NCI-H146 (cell line): ENCODE measurements at regions not wholly inside any gene's neighbourhood (a gene's known extent, or its start where the extent isn't known, plus 50 kb on each side); places are given as distances from the start of the nearest gene placed in this dataset.
"Not testable (repeated sequence)": the region's sequence is repeated elsewhere in the genome, so short reads cannot be mapped to it uniquely, and the experiment has no call there.

ENCODE experiments used
- DNase-seq: peaks from one replicate; lab custom pipeline; 2025; lab: John Stamatoyannopoulos, UW

GRCh38 chr2:184339966-184340365 is 258.4 kb upstream of the ZNF804A start:
- no peak for DNase-seq

GRCh38 chr2:184346338-184346862 is 251.9 kb upstream of the ZNF804A start:
- no peak for DNase-seq

- DNase-seq: no peak
Measured at GRCh38 chr2:184351126-184351525, 247.2 kb upstream of the ZNF804A start.

- no peak for DNase-seq
Measured at GRCh38 chr2:184357033-184357432, 241.3 kb upstream of the ZNF804A start.

GRCh38 chr2:184359379-184359778 is 238.9 kb upstream of the ZNF804A start:
- DNase-seq: no peak

GRCh38 chr2:184363213-184363612 is 235.1 kb upstream of the ZNF804A start:
- DNase-seq: peak; percentile 2

- DNase-seq: no peak
Measured at GRCh38 chr2:184367211-184367610, 231.1 kb upstream of the ZNF804A start.

GRCh38 chr2:184369307-184369706 is 229.0 kb upstream of the ZNF804A start:
- no peak for DNase-seq

GRCh38 chr2:184370954-184371353 is 227.4 kb upstream of the ZNF804A start:
- DNase-seq: no peak

- no peak for DNase-seq
Measured at GRCh38 chr2:184371641-184372040, 226.7 kb upstream of the ZNF804A start.

GRCh38 chr2:184372484-184372883 is 225.8 kb upstream of the ZNF804A start:
- DNase-seq: no peak

- DNase-seq: no peak
Measured at GRCh38 chr2:184394642-184395041, 203.7 kb upstream of the ZNF804A start.

GRCh38 chr2:184402381-184402780 is 195.9 kb upstream of the ZNF804A start:
- DNase-seq: no peak

GRCh38 chr2:184407041-184407630 is 191.2 kb upstream of the ZNF804A start:
- not testable (repeated sequence) for DNase-seq

- no peak for DNase-seq
Measured at GRCh38 chr2:184410160-184410559, 188.2 kb upstream of the ZNF804A start.

- no peak for DNase-seq
Measured at GRCh38 chr2:184413221-184413620, 185.1 kb upstream of the ZNF804A start.

GRCh38 chr2:184413671-184414229 is 184.6 kb upstream of the ZNF804A start:
- DNase-seq: no peak

GRCh38 chr2:184416146-184416913 is 182.0 kb upstream of the ZNF804A start:
- no peak for DNase-seq

GRCh38 chr2:184419744-184420143 is 178.6 kb upstream of the ZNF804A start:
- peak; percentile 1 for DNase-seq

GRCh38 chr2:184421456-184421855 is 176.9 kb upstream of the ZNF804A start:
- DNase-seq: not testable (repeated sequence)

GRCh38 chr2:184425083-184425482 is 173.2 kb upstream of the ZNF804A start:
- no peak for DNase-seq

- peak; percentile 6 for DNase-seq
Measured at GRCh38 chr2:184444217-184444616, 154.1 kb upstream of the ZNF804A start.

- no peak for DNase-seq
Measured at GRCh38 chr2:184444623-184445223, 153.6 kb upstream of the ZNF804A start.
